ENCODE measurements at regions not wholly inside any gene's neighbourhood (a gene's known extent, or its start where the extent isn't known, plus 50 kb on each side); places are given as distances from the start of the nearest gene placed in this dataset.
A peak's percentile ranks its signal among the peaks of the same experiment; 100 is the strongest.
"Not testable (repeated sequence)": the region's sequence is repeated elsewhere in the genome, so short reads cannot be mapped to it uniquely, and the experiment has no call there.

DNA sequence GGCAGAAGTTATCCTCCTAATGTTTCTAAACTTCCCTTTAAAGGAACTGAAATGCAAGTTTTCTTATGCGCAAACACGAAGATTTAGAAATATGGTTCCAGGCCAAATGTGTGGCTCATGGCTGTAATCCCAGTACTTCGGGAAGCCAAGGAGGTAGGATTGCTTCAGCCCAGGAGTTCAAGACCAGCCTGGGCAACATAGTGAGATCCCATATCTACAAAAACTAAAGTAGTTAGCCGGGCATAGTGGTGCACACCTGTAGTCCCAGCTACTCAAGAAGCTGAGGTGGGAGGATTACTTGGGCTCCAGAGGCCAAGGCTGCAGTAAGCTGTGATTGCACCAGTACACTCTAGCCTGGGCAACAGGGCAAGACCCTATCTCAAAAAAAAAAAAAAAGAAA, 95.8 kb upstream of the SCAF8 start:
- FAIRE-seq, result no peak

DNA sequence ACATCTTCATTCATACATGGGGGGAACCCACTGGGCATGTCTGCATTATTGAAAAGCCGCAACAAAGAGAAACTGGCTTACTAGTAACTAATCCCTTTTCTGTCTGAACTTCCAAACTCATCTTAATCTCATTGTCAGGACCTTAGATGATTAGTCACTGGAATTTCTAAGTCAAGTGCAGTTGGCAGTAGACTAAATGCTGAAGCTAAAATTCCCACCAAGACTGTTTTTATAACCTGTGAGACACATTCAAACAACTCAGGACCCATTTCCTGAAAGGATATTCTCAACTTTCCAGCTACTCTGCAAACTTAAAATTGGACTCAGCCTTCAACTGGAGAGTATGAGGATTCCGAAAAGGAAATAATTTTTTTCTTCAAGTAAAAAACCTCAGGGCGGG, 94.8 kb upstream of the SCAF8 start:
- FAIRE-seq, result no peak

DNA sequence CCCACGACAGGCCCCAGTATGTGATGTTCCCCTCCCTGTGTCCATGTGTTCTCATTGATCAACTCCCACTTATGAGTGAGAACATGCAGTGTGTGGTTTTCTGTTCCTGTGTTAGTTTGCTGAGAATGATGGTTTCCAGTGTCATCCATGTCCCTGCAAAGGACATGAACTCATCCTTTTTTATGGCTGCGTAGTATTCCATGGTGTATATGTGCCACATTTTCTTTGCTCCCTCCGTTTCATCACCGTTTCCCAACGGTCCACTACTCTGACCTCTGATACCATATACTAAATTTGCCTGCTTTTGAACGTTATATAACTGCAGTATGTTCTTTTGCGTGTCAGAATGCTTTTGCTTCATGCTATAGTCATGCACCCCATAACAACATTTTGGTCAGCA, 94.0 kb upstream of the SCAF8 start:
- not testable (repeated sequence) for FAIRE-seq

DNA sequence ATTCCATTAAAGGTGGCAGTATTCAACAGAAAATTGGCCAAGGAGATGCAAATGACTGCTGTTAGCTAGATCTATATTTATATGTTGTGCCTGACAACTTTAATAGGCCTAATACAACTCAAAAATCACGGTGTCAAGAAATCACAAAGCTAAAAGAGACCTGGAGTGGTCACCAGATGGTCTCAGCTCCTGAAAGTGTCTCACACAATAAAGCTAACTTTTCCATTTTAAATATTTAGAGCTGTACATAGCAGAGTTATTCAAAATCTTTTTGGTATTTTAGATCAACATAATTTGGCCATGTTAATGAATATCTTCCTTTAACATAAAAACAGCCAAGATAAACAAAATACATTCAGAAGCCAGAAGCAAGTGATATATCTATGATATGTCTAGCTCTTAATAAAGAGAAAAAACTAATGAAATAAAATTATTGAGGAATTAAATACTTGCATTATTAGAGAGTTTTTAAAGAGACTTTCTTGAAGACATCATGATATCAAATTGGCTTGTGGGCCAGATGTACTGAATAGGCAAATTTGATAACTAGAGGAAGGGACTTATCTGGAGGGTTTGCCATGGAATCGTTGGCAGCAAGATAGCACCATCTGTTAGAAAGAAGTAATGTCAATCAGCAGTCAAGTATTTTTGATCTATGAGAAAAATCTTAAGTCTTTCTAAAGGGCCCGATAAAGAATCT, 84.9 kb upstream of the SCAF8 start:
- FAIRE-seq, result no peak

DNA sequence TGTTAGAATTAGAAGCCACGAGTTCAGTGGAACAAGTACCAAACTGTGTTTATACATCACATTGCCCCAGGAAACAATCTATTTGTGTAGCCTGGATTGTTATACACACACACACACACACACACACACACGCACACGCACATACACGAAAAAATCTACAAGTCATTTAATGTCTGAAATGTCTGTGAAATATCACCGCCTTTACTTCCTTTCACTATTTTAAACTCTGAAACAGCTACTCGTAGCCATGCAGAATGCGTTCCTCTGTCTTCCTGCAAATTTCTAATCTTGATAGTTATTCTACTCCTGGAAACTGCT, 84.4 kb upstream of the SCAF8 start:
- FAIRE-seq, result no peak

DNA sequence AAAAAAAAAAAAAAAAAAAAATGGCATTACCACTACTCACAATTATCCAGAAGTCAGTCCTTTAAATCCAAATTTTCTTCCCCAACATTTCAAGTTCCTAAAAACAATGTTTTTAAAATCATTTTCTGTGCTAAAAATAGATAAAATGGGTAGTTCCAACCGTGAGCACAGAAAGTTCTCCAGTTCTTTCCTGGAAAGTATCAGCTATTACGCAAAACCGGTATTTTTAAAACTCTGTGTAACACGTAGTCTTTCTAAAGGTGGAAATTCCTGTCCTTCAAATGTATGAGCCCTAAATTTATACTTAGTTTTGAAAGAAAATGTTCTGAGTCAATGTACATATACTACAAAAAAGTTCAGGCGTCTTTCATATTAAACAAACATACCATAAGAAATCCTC, 83.5 kb upstream of the SCAF8 start:
- FAIRE-seq, result no peak

DNA sequence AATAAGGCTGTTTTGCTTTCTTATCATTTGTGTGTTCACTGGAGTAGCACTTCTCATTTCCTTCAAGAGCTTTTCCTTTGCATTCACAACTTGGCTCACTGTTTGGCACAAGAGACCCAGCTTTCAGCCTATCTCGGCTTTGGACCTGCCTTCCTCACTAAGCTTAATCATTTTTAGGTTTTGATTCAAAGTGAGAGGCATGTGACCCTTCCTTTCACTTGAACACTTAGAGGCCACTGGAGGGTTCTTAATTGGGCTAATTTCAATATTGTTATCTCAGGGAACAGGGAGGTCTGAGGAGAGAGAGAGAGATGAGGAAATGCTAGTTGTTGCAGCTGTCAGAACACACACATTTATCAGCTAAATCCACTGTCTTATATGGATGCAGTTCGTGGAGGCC, 82.9 kb upstream of the SCAF8 start:
- no peak for FAIRE-seq

DNA sequence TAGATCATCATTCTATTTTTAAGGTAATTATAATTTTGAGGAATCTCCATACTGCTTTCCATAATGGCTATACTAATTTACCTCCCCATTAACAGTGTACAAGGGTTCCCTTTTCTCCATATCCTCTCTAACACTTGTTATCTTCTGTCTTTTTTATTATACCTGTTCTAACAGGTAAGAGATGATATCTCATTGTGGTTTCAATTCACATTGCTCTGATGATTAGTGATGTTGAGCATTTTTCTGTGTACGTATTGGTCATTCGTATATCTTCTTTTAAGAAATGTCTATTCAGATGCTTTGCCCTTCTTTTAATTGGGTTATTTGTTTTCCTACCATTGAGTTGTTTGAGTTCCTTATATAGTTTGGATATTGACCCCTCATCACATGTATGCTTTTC, 81.6 kb upstream of the SCAF8 start:
- no peak for FAIRE-seq

DNA sequence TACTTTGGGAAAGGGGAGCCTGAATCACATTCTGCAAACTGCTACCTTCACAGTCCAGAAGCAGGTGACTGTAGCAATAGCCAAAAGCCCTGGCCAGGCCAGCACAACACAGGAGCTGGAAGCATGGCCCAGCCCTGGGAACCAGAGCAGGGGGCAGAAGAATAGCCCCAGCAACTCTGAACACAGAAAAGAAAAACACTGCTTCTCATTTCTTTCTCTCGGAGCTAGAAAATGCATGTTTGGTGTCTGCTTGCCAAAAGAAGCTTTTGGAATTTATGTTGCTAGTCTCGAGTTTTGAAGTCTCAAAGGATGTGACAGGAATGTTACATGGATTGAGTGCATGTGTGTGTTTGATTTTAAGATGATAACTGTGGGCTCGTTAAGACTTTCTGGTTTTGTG, 79.8 kb upstream of the SCAF8 start:
- FAIRE-seq, result no peak

DNA sequence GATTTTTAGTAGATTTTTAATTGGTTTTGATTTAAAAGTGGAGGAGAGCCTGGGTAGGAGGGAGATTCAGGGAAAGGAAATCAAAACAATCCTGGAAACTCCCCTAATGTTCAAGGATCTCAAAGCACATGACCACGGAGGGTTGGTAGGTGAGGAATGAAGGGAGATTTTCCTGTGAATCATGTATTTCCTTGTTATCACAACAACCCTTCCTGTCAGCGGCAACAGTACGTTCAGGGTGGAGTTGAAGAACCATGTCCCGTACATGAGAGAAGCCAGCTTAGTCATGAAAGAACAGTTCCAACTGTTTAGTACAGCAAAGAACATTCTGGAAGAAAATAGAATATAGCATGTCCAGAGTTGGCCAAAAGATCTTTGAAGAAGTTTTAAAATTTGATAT, 79.4 kb upstream of the SCAF8 start:
- FAIRE-seq, result no peak

DNA sequence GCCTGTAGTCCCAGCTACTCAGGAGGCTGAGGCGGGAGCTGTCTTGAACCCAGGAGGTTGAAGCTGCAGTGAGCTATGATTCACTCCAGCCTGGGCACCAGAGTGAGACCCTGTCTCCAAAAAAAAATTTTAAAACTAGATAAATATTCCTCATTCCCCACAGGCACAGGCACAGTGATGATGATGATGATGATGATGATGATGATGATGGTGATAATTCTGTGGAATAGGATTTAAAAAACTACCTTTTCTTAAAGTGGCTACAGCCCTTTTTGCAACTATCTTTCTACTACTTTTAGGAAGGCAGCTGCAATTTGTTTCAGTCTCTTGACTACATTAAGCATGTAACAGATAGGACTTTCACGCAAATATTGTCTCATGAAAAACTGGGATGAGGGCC, 76.6 kb upstream of the SCAF8 start:
- no peak for FAIRE-seq

DNA sequence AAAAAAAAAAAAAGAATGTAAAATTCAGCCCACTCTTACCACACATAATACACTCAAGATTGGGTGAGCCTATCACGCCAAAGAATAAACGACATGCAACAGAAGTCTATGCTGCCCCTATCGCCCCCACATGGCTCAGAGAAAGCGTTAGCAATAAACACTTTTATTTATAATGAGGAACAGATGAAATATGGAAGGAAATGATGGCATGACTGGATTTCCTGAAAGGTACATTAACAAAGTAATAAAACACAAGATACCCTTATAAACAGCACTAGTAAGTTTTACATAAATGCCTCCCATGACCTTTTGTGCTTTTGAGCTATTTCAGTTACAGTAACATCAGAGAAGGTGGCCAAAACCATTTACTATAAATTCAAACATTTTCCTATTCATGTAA, 71.4 kb upstream of the SCAF8 start:
- FAIRE-seq, result no peak

DNA sequence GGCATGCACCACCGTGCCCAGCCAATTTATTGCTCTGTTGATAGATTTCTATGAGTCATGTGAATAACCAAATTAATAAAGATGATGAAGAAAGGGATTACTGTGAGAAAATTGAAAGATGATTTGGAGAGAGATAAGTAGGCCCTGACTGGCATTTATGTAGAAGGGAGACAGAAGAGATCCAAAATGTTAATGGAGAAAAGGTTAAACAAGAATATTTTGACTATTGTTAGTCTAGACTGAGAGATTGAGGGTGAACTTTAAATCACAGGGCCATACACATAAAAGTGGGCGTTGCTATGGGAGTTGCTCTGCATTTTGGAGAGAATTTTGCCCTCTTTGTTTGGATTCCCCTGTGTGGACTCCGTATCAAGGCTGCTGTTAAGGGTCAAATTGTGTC, 68.9 kb upstream of the SCAF8 start:
- no peak for FAIRE-seq

DNA sequence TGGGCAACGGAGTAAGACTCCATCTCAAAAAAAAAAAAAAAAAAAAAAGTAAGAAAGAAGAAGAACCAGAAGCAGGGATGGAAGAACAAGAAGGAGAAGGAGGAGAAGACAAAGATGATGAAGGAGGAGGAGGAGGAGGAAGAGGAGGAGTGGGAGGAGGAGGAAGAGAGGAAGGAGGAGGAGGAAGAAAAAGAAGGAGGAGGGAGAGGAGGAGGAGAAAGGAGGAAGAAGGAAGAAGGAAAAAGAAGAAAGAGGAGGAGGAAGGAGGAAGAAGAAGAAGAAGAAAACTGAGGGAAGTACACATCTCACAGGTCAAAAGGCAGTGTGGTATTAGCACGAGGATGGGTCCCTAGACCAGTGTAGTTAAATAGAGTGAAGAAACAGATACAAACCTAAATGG, 65.1 kb upstream of the SCAF8 start:
- FAIRE-seq, result no peak

DNA sequence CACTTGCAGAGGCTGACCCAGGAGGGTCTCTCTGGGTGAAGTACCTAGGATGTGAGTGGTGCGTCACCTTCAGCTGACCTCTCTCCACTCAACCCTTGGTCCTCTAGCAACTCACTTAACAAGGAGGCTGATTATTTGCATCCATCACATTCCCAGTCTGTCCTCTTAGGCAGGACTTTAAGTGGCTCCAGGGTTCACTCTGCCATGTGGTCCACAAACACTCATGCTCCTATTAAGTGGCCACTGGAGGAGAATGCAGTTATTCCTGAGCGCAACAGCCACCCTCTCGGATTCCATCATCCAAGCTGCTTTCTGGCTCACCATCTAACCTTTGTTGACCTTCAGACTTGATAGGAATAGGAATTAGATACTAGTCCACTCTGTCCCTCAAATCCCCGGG, 61.1 kb upstream of the SCAF8 start:
- no peak for FAIRE-seq

DNA sequence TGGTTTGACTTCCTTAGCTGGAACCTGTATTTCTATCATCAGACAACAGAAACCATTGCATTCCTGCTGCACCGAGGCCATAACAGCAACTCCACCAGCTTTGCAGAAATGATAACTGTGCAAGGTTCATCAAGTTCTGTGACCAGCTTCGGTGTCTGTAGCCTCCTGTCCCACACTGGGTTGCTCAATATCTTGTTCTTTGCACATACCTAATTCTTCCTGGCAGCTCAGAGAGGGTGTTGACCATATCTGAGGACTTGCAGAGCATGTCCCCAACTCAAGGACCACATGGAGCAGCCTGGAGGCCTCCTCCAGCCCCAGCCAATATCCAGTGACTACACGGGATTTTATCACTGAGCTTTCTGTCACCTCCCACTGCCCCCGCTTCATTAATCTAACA, 59.3 kb upstream of the SCAF8 start:
- FAIRE-seq, result no peak

DNA sequence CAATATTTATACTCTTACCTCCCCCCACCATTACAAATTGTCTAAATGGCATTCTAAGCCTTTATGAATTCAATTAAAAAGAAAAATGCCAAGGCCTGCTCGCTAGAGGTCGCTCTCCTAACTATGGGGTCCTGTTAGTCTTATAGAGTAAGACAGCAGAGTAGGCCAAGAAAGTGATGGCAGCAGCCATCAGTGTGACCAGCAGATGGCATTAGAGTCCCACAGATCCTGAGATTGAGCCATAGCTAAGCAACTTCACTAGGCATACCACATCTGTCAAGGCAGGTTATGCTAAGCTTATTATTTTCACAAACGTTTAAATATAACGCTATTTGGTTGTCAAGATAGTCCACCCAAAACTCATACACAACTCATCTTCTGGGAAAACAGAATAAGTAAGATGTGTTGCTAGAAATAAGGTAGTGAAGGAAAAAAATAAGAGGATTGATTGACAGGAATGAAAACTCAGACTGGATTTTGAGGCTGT, 57.6 kb upstream of the SCAF8 start:
- FAIRE-seq, result peak; percentile 97

DNA sequence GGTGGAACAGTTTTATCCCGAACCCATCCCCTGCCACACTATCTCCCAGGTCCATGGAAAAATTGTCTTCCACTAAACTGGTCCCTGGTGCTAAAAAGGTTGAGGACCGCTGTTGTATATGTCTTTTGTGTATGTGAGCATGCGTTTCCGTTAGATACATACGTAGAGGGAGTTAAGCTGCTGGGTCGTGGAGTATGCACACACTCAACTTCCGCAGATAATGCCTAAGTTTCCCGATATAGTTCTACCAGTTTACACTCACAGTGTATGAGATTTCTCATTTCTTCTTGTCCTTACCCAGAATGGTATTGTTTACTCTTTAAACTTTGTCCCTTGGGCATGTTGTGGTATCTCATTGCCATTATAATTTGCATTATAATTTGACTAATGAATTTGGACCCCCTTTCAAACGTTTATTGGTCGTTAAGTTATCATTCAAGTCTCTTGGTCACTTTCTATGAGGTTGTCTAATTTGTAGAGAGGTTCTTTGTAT, 50.5 kb upstream of the SCAF8 start:
- no peak for FAIRE-seq
